HG02852 (cell line): ENCODE measurements at regions not wholly inside any gene's neighbourhood (a gene's known extent, or its start where the extent isn't known, plus 50 kb on each side); places are given as distances from the start of the nearest gene placed in this dataset.
"Not testable (repeated sequence)": the region's sequence is repeated elsewhere in the genome, so short reads cannot be mapped to it uniquely, and the experiment has no call there.

Source experiments
- ATAC-seq: cut with Tn5 transposase; IDR thresholded peaks from one replicate; pipeline ENCODE4 v1.9.1; 2021; ENCODE audit warnings: mild to moderate bottlenecking, moderate library complexity; ENCODE audit not compliant: unreplicated experiment

DNA sequence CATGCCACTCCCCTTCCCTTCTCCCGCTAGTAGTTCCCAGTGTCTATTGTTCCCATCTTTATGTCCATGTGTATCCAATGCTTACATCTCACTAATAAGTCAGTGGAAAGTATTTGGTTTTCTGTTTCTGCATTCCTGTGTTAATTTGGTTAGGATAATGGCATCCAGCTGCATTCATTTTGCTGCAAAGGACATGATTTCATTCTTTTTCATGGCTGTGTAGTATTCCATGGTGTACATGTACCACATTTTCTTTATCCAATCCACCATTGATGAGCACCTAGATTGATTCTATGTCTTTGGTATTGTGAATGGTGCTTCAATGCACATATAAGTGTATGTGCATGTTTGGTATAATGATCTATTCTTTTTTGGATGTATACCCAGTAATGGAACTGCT, 502.5 kb upstream of the MAP2 start:
- ATAC-seq = not testable (repeated sequence)

DNA sequence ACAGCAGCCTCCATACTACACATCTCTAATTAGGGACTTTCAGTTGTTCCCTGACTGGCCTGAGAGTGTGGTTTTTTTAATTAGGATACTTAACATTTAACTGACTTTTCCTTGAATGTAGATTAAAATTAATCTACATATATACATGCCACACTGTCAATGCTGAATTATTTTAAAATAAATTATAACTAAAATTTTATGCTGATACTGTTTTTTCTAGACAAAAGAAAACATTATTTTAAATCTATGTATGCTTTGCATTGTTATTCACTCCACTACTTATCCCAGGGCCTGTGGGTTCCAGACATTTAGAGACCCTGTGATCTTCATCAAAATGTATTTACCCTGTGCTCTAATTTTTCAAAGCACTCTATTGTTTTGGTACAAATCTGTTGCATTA, 496.0 kb upstream of the MAP2 start:
- no peak for ATAC-seq

DNA sequence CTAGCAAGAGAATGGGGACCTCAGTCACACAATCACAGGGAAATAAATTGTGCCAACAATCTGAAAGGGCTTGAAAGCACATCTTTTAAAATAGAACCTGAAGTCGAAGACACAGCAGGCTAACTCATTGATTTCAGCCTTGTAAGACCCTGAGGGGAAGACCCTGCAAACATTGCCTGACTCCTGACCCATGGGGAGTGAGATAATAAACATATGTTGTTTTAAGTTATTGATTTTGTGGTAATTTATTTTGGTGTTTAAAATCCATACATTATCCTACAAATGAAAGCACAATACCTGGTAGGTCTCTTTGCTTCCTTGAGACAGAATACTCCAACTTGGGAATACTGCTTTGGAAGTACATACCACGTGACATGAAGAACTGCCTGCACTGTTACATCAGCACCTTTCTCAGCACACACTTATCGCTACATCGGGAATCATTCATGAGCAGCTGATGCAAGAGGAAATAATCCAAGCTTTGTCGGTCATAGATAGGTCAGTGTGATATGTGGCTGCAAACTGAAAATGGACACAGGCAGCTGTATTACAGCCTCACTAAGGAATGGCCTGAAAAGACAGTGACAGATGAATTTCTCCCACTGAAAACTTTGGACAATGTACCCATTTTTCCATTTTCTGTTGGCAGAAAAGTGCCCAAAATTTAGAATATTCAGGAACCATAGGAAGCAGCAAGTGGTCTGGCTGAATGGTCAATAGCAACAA, 494.5 kb upstream of the MAP2 start:
- no peak for ATAC-seq

DNA sequence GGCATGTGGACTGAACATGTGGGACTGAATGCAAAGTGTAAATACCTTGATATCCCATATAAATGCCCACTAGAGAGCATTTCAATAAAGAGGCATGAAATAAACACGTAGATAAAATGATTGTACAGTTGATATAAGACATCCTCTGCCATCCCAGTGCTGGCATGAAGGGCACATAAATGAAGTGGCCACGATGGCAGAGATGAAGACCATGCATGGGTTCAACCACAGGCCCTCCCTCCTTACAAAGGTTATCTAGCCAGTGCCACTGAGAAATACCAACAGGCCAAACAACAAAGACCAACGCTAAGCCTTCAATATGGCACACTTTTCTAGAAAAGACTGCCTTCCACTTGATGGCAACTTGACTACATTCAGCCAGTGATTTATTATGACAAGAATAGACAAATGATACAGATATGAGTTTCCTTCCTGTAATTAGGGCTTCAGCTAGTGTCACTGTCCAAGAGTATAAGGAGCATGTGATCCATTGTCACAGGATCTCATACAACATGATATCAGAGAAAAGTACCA, 493.9 kb upstream of the MAP2 start:
- ATAC-seq = no peak

DNA sequence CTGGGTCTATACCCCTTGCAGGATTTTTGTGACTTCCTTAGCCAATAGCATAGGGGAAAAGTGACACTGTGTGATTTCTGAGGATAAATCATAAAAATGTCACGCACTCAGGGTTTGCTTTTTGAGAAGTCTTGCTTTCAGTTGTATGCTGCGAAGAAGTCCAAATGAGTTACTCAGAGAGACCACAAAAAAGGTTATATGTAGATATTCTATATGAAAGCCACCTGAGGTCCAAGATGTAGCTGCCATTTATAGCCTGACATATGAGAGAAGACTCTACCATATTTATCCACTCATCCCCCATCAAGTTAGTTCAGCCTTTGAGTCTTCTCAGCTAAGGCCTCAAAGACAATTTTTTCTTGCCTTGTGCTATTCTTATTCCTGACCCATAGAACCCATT, 488.3 kb upstream of the MAP2 start:
- no peak for ATAC-seq

DNA sequence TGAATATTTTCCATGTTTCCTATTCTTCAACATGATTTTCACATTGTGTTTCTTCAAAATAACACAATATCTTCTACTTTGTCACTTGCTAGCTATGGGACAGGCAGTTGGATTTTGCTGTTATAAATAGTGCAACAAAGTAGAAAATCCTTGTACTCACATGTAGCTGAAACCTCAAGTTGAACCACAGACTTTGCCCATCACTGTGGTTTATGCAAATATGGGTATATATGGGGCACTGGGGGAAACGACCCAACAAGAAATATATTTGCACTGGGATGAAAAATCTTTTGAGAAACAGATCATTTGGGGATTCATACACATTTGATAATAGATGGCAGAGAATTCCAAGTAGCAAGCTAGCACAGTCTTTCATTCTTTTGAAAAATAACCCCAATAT, 486.3 kb upstream of the MAP2 start:
- ATAC-seq = no peak

DNA sequence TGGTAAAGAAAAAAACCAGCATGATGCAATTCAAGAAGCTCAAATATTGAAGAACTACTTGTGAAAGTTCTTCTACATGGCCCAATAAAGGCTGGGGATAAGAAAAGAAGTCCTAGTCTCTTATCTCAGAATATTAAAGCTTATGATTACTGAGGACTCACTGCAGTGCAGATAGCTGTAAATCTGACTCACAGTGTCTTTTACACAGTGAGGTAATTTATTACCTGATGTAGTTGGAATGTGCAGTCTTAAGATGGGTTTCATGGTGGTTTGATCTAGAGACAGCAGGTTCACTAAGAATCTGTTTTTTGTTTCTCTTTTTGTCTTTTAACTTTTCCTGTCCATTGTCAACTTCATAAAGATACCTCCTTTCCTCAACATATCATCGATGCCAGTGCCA, 484.0 kb upstream of the MAP2 start:
- ATAC-seq = no peak

DNA sequence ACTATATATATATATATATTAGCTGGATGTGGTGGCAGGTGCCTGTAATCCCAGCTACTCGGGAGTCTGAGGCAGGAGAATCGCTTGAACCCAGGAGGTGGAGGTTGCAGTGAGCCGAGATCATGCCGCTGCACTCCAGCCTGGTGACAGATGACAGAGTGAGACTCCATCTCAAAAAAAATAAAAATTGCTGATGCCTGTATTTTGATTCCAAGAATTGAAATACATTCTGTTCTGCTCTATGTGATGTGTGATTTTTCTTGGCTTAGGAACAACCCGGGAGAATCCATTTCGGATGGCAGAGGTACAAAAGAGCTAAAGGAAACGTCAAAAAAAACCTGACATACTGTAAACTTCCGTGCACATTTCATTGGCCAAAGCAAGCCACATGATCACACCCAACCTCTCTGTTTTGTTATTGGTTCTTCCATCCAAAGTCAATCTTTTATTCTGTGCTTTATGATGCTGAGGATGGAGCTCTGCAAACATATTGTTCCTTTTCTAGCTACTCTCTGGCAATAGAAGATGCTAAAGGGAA, 478.1 kb upstream of the MAP2 start:
- ATAC-seq = no peak

DNA sequence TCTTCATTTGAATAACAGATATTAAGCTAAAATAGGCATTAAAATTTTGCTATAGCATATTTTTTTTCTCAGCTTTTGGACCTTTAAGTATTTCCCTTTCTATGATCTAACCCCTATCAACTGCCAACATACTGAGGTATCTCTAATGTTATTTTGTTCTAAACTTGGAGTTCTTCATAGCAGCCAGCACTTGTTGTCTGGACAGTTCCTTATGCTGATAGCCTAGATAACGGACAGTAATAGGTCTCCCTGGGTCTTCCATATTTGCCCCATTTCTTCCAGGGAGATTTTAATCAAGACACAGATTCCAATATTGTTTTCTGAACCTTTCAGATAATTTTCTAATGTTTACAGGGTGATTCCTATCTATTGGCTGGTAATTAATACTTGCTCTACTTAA, 475.8 kb upstream of the MAP2 start:
- ATAC-seq = no peak

DNA sequence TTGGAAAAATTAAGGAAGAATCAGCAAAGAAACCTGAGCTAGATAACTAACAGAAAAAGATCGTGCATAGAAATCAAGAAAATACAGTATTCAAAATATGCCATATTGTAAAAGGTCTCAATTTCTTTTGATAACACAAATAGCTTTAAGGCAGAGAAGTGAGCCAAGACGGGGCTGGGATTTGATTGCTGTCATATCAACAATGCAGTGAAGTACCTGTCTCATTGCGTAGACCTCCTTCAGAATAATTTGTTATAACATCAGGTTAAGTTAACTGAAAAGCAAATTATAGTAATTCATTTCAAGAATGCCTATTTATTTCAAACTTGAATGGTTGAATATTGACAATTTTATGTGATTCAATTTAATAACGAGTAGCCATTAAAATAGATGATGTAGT, 453.8 kb upstream of the MAP2 start:
- no peak for ATAC-seq

DNA sequence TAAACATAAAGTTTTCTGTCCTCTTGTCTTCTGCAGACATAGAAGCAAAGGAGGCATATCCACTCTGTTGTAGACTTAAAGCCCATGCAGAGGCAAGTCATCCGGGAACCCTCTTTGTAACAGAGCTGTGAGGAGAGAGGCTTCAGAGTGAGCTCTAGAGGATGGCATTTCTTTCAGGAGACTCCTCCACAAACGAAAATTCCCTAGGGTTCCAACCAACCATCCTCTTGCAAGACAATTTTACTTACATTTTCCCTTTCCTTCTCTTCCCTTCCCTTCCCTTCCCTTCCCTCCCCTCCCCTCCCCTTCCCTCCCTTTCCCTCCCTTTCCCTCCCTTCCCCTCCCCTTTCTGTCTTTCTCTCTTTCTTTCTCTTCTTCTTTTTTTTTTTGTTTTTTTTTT, 446.3 kb upstream of the MAP2 start:
- no peak for ATAC-seq

DNA sequence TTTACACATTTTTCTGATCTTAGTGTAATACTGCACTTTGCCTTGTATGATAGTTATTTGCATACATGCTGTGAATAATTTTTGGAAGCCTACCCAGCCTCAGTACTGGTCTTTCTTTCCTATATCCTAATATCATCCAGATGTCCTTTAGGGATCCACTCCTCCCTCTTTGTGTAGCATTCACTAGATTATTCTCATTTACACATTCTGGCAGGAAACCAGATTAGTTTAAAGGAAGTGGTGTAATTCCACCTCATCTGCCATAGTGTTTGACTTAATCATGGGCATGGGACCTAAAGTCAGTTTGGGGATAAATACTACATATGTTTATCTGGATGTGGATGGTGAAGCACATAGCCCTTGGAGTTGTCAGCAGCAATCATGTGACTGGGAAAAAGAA, 444.9 kb upstream of the MAP2 start:
- no peak for ATAC-seq

DNA sequence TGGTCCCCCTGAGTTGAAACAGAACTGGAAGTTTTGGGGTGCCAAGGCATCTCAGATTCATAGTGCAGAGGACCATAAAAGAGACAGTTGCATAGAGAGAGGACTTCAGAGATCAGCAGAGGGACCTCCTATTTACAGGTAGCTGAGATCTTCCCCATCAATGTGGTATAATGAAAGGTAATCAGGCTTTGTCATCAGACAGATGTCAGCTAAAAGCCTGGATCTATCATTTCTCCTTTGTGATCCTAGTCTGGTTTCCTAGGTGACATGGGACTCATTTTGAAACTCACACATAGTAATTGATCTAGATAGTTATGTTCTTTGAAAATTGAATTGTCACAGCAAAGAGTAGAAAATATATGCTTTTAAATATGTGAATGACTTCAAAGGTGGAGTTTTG, 443.5 kb upstream of the MAP2 start:
- ATAC-seq = no peak

DNA sequence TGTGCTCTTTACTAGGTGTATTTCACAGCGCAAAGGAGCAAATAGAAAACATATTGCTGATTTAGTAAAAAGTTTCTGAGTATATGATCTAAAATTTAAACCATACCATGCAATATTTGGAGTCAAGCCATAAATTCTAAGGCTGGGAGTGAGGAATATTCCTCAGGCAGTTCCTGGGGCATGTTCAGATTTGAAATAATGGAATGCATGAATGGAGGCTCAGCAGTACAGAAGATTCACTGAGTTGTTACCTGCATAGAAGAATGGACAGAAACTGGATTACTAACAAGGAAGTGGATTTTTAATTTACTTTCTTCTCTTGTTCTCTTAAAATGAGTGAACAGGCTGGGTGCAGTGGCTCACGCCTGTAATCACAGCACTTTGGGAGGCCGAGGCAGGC, 441.0 kb upstream of the MAP2 start:
- ATAC-seq = no peak

DNA sequence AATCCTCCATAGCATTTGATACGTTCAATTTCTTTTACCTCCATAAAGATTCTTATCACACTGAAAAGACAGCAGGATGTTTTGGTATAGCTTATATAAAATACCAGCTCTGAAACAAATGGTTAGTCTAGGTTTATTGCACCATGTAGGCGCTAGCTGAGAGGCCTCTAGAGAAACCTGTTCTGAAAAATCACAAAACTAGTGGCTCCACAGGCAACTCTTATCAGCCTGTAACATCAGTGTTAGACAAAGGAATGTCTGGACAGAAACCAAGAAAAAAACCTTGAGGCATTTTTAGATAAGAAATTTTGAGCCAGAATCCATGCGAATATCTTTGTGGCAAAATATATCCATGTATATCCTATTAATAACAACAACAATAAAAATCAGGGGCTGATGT, 440.4 kb upstream of the MAP2 start:
- ATAC-seq = no peak

DNA sequence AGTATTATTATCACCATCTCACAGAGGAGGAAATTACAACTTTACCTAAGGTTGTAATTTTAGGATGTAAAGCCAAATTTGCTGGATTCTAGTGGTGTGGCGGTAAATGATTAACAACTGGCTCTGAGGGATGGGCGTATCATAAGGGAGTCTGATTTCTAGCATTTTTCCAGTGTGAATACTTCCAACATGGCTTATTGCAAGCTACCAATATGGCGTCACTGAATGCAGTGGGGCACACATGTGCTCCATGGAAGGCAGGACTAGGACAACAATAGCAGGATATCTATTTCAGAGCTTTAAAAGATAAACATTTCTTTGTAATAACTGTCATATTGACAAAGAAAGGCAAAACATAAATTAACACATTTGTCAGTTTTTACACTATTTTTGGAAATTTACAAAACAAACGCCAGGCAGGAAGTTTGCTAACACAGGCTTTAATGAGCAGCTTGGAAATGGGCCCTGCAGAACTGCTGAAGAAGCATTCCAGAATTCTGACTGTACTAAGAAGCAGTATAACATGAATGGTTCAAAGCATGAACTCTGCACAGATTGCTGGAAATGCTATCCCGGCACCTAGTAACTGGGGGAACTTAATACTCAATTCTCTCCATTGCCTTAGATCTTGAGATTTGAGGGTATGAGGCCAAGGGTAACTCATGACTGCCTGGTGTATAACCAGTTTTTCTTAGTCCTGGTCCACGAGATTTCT, 439.3 kb upstream of the MAP2 start:
- ATAC-seq = no peak

DNA sequence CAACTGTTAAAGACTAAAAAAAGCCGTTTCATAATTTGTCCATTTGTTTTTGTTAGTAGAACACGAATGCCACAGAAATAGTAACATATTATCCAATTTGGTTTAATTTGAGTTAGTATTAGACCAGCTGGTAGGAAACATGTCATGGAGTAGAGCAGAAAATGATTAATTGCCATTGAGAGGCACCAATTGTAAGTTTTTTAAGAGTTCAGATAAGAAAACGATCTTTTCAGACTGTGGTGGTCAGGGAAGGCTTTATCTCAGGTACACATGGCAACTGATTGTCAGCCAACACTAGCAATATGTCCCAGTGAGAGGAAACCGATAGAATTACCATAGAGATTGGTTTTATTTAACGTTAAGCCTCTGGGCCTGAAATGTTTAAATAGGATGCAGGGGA, 438.2 kb upstream of the MAP2 start:
- ATAC-seq = no peak

DNA sequence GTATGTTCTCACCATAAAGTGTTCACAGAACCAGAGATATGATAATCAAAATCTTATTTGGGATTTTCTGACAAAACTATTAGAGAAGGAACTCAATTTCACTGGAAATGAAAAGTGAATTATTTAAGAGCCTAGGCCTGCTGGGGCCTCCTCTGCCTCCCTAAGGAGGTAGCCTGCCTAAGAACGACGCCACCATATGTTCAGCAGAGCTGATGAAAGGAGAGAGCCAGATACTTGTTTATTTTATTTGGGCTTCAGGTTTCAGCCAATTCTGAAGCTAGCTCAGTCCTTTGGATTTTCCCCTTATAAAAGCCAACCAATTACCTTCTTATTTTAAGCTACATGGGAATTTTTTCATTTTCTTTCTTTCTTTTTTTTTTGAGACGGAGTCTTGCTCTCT, 433.1 kb upstream of the MAP2 start:
- no peak for ATAC-seq

DNA sequence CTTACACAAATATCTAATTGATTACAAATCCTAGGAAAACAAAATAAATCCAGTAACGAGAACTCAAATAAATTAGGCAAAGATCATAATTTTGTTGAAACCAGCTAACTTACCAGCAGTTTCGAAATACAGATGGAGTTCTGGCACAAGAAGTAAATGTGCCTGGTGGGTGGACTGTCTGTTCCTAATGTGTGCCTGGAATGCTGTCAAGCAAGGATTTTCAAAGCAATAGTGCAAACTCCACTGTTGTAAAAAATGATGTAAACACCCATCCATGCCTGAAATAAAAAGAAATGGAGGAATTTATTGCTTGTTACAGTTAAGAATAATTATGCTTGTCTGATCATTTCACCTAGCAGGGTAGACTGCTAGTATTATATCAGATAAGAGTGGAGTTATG, 423.9 kb upstream of the MAP2 start:
- ATAC-seq = no peak

DNA sequence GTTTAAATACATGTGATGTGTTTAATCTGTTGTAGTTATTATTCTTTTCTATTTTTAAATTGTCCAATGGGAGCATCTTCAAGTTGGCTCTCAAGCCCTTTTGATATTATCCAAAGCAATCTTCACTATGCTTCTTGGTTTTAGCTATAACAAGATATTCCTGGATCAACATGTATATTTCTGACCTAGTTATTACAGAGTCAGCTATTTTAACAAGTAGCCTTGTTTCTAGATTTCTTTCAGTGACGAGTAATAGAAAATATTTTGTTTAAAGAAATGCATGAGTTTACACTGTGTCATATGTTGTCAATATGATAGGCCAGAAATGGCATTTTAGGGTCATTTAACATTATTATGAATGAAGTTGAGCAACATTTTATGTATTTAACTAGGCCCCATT, 421.8 kb upstream of the MAP2 start:
- ATAC-seq = no peak

DNA sequence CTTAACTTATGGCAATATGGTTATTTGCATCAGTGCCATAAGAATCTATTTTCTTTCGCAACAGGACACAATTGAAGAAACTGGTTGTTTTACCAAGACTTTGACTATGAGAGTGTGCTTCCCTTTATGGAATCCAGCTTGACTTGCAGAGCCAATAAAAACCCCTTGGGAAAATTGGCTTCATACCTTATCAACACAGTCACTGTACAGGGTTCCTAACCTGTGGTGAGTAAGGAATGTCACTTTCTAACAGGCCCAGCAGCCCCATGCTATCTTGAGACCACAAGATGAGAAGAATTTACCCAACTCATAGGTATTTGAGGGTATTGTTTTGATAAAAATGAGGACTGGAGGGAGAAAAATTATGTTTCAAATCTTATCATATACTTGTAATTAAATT, 418.5 kb upstream of the MAP2 start:
- no peak for ATAC-seq

DNA sequence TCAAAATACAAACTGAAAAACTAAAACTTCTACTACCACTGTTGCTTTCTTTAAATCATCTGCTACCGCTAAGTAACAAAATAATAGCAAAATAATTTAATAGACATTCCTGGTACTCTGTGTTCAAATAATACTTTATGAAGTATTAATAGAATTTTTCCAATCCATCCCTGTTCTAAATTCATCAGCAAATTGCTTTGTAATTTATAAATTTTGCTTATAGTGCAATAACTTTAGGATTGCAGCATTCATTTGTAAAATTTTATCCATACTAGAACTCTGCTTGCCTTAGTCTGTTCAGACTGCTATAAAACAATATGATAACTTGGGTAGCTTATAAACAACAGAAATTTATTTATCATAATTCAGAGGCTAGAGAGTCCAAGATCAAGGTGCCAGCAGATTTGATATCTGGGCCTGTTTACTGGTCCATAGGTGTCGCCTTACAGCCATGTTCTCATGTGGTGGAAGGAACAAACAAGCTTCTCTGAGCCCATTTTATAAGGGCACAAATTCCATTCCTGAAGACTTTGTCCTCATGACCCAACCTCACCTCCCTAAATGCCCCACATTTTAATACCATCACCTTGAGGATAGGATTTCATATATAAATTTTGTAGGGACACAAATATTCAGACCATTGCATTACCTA, 415.1 kb upstream of the MAP2 start:
- ATAC-seq = no peak
